ENCODE measurements at regions not wholly inside any gene's neighbourhood (a gene's known extent, or its start where the extent isn't known, plus 50 kb on each side); places are given as distances from the start of the nearest gene placed in this dataset.

DNA sequence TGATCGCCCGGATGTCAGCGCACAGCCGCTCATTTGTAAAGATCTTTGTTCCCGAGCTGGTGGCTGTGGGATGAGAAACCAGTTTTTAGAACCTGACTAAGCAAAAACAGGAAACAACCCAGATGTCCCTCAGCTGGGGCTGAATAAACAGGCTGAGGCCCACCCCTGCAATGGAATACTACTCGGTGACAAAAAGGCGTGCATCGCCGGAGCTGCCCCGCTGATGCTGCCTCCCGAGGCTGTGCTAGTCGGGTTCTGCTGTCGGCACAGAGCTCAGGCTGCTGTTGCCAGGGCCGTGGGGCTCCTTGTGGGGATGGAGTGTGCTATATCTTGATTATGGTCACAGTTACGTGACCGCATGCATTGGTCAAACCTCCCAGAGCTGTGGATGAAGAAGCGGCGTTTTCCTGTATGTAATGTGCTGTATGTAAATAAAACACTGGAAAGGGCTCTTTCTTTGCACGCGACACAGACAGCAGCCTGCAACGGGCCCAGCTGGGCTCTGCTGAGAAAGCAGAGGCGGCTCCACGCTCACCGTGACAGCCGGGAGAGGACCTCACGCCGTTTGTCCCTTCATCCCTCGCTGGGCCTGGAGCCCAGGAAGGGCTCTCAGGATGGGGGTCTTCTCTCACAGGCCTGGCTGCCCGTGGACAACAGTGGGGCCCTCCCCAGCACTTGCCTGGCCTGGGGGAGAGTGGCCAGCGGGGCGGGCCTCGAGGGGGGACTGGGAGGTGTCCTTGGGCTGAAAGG is 51.5 kb upstream of the RNU6ATAC start:
- Histone ChIP-seq H3K23ac (ENCODE audit: low read depth, low read length) (peak overlapping the region; percentile 95), H3K4ac (ENCODE audit: low read depth, low read length) (peak overlapping the region; percentile 99), H3K14ac (replicated peaks; ENCODE audit: low read depth, low read length) (peak overlapping the region; percentile 98), H4K20me1 (ENCODE audit: insufficient read depth, low read length) (no peaks in the 10 kb centered on the region), H4K5ac (ENCODE audit: low read depth, low read length) (peak overlapping the region; percentile 95), H2AK5ac (ENCODE audit: low read depth, low read length) (peak overlapping the region; percentile 98), H3K9me3 (ENCODE audit: control insufficient read depth, insufficient read depth, low read length) (peaks cover 3% of the 10 kb centered on the region; the same call in 1 of the 2 replicates), H2AFZ (replicated peaks; ENCODE audit: low read length, poor library complexity) (peak overlapping the region; percentile 90), H2BK120ac (ENCODE audit: low read depth, low read length) (peak overlapping the region; percentile 97), H3K36me3 (ENCODE audit: control insufficient read depth, insufficient read depth, low read length) (no peaks in the 10 kb centered on the region), H3K18ac (ENCODE audit: low read depth, low read length) (peak overlapping the region; percentile 97), H3K79me1 (ENCODE audit: low read depth in 1 of 2, low read length in 2 of 2) (no peaks in the 10 kb centered on the region), H3K4me2 (ENCODE audit: low read depth, low read length) (peak overlapping the region; percentile 19), H3K27me3 (ENCODE audit: control insufficient read depth, insufficient read depth, low read length) (no peaks in the 10 kb centered on the region), H4K8ac (ENCODE audit: low read depth in 2 of 2, low read length in 2 of 2) (peak overlapping the region; percentile 94 to 99), H3K4me3 (ENCODE audit: insufficient read depth, low read depth, low read length) (no peak overlapping the region), H2BK20ac (ENCODE audit: low read depth, low read length) (peak overlapping the region; percentile 87), H3K4me1 (ENCODE audit: control insufficient read depth, insufficient read depth, low read length) (peaks cover 33% of the 10 kb centered on the region), H3K56ac (ENCODE audit: extremely low read depth, insufficient read depth, low read length) (peak overlapping the region; percentile 73), H2BK5ac (ENCODE audit: low read depth, low read length, poor library complexity, severe bottlenecking) (peak overlapping the region; percentile 97), H3K9me1 (ENCODE audit: insufficient read depth, low read length) (peaks cover 15% of the 10 kb centered on the region; the same call in 1 of the 2 replicates), H3K27ac (ENCODE audit: insufficient read depth, low read length) (peak overlapping the region; percentile 99), H3K9ac (ENCODE audit: low read depth, low read length) (peak overlapping the region; percentile 68), H4K91ac (ENCODE audit: insufficient read depth, low read depth, low read length) (peak overlapping the region; percentile 95), H2AK9ac (replicated peaks; ENCODE audit: low read depth, low read length, poor library complexity) (peak overlapping the region; percentile 89), H2BK15ac (ENCODE audit: low read depth, low read length) (peak overlapping the region; percentile 94; the same call in 2 of the 3 replicates)
- BruUV-seq (replicated peaks): no TSS peak
- ChIA-PET POLR2A (ENCODE audit: unreplicated experiment) (interaction anchor here (0.7 to 1.6 kb wide), 2 partner anchors 9 to 110 kb away, joined by 3 to 4 read pairs; no protein-coding TSS in a partner anchor), CTCF (no interaction called here)
- WGBS, 2 experiments (ENCODE audit: extremely low coverage in 2 of 2, insufficient read length in 1 of 2): 14% methylated on average over 8 of the region's 32 CpGs; no CpG with 5 or more reads in 1 of the 2 experiments
- DNase-seq: peak; percentile 92
- intact Hi-C loops (cut with micrococcal nuclease): loop anchor here (5.0 kb wide), 1 partner anchor 101 kb away; no protein-coding TSS in a partner anchor
- peak; percentile 87 for ATAC-seq (ENCODE audit: low read depth)
- in situ Hi-C loops (cut with MboI; ENCODE audit: low sequenced_read_pairs): no loop called here
- dilution Hi-C loops (cut with HindIII; ENCODE audit: low sequenced_read_pairs, unreplicated experiment): no loop called here
- TF ChIP-seq, protein P1, sequence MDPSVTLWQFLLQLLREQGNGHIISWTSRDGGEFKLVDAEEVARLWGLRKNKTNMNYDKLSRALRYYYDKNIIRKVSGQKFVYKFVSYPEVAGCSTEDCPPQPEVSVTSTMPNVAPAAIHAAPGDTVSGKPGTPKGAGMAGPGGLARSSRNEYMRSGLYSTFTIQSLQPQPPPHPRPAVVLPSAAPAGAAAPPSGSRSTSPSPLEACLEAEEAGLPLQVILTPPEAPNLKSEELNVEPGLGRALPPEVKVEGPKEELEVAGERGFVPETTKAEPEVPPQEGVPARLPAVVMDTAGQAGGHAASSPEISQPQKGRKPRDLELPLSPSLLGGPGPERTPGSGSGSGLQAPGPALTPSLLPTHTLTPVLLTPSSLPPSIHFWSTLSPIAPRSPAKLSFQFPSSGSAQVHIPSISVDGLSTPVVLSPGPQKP (IDR thresholded peaks at IDR 0.05; ENCODE audit: borderline replicate concordance, low read depth, low read length): no peak
- TF ChIP-seq CTCF (conservative IDR thresholded peaks at IDR 0.05; ENCODE audit: low read depth, low read length): no peak
- peak; percentile 64; the same call in 1 of the 2 replicates for TF ChIP-seq NFE2L2 (IDR thresholded peaks at IDR 0.05; ENCODE audit: low read depth, low read length)
- 0 out of 2 replicates have a peak, but pooled peaks have one; percentile 15 for TF ChIP-seq FOS (IDR thresholded peaks at IDR 0.05; ENCODE audit: low read depth, low read length)
- TF ChIP-seq RCOR1 (IDR thresholded peaks at IDR 0.05; ENCODE audit: insufficient replicate concordance, low read length): no peak
- TF ChIP-seq BHLHE40 (IDR thresholded peaks at IDR 0.05; ENCODE audit: low read depth, low read length): peak; percentile 88
- peak; percentile 13; the same call in 1 of the 2 replicates for TF ChIP-seq MXI1 (IDR thresholded peaks at IDR 0.05; ENCODE audit: borderline replicate concordance, low read depth, low read length)
- TF ChIP-seq POLR2A (IDR thresholded peaks at IDR 0.05; ENCODE audit: low read depth, low read length): peak; percentile 62; the same call in 1 of the 2 replicates
- TF ChIP-seq SMC3 (IDR thresholded peaks at IDR 0.05; ENCODE audit: low read depth, low read length): 0 out of 2 replicates have a peak, but pooled peaks have one; percentile 1
- TF ChIP-seq RAD21 (IDR thresholded peaks at IDR 0.05; ENCODE audit: low read length): peak; percentile 4; the same call in 1 of the 2 replicates
- TF ChIP-seq MAZ (IDR thresholded peaks at IDR 0.05; ENCODE audit: borderline replicate concordance, low read depth, low read length): 0 out of 2 replicates have a peak, but pooled peaks have one; percentile 6
- no peak for TF ChIP-seq USF2 (IDR thresholded peaks at IDR 0.05; ENCODE audit: low read depth, low read length)
- peak; percentile 82 for TF ChIP-seq MAFK (IDR thresholded peaks at IDR 0.05; ENCODE audit: low read depth, low read length)
